Adipocyte (in vitro differentiated cells): ENCODE measurements at regions not wholly inside any gene's neighbourhood (a gene's known extent, or its start where the extent isn't known, plus 50 kb on each side); places are given as distances from the start of the nearest gene placed in this dataset.

Experiments
- DNase-seq: peaks from one replicate; pipeline ENCODE4 v3.0.0-alpha.2; 2015; ENCODE audit warnings: low read depth
- H3K27me3 ChIP-seq: replicated peaks from 2 replicates; pipeline ENCODE4 v1.7.0; 2013; ENCODE audit warnings: mild to moderate bottlenecking, low read length, moderate library complexity; ENCODE audit not compliant: control insufficient read depth, insufficient read depth
- H3K36me3 ChIP-seq: 2 replicates; pipeline ENCODE4 v1.7.0; 2013; ENCODE audit warnings: low read length, mild to moderate bottlenecking, moderate library complexity; ENCODE audit not compliant: control insufficient read depth, insufficient read depth, severe bottlenecking
- H3K4me1 ChIP-seq: 2 replicates; pipeline ENCODE4 v1.7.0; 2013; ENCODE audit warnings: mild to moderate bottlenecking, low read length, moderate library complexity; ENCODE audit not compliant: control insufficient read depth, insufficient read depth
- H3K4me3 ChIP-seq: 2 replicates; pipeline ENCODE4 v1.7.0; 2013; ENCODE audit warnings: mild to moderate bottlenecking, low read length, moderate library complexity
- H3K9ac ChIP-seq: 2 replicates; pipeline ENCODE4 v1.7.0; 2013; ENCODE audit warnings: mild to moderate bottlenecking, low read length, moderate library complexity
- H3K9me3 ChIP-seq: 2 replicates; pipeline ENCODE4 v1.7.0; 2013; ENCODE audit warnings: mild to moderate bottlenecking, low read length, moderate library complexity; ENCODE audit not compliant: control insufficient read depth

DNA sequence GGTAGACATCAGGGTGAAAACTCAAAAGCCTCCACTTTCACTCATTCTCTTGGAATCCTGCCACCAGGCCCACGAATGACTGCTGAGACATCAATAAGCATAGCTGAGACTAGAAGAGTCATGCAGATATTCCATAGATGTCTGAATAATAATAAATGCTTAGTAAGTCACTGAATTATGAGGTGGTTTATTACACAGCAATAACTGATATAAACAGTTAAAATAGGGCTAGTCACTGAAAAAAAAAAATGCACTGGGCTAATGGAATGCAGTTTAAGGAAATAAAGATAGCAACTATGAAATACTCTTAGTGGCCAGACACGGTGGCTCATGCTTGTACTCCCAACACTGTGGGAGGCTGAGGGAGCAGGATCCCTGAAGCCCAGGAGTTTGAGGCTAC lies 262.8 kb upstream of the CDH6 start:
- H3K4me1 ChIP-seq: no peaks in the 10 kb centered on the region
- DNase-seq: peak; percentile 7
- H3K36me3 ChIP-seq: no peaks in the 10 kb centered on the region
- no peaks in the 10 kb centered on the region for H3K27me3 ChIP-seq
- H3K4me3 ChIP-seq: no peak overlapping the region
- H3K9ac ChIP-seq: no peak overlapping the region
- no peaks in the 10 kb centered on the region for H3K9me3 ChIP-seq

- Histone ChIP-seq H3K9me3 (no peaks in the 10 kb centered on the region), H3K4me3 (no peak overlapping the region), H3K36me3 (no peaks in the 10 kb centered on the region), H3K9ac (no peak overlapping the region), H3K4me1 (no peaks in the 10 kb centered on the region), H3K27me3 (no peaks in the 10 kb centered on the region)
- DNase-seq: peak; percentile 20
These were observed 264.5 kb upstream of the CDH6 start for GRCh38 chr5:30928956-30929355.

DNA sequence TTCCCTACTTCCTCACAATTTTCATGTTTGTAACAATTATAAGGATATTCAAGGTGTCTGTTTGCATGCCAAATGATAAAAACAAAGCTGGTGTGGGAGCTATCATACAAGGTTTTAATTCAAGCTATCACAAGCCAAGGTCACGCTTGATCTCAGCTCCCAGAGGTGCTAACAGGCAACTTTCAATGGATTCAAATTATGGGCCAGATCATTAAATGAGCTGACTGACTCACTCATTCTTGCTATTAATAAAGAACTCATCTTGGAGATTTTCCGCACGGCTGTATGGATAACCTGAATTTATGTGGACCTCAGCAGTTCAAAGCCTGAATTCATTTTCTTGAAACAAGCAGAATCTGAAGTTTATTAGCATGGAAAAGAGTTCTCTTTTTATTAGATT lies 267.3 kb upstream of the CDH6 start:
- Histone ChIP-seq H3K36me3 (no peaks in the 10 kb centered on the region), H3K27me3 (no peaks in the 10 kb centered on the region)
- no peak for DNase-seq

GRCh38 chr5:30921388-30921787 lies 272.1 kb upstream of the CDH6 start:
- Histone ChIP-seq H3K27me3 (no peaks in the 10 kb centered on the region), H3K4me3 (no peak overlapping the region), H3K36me3 (no peaks in the 10 kb centered on the region), H3K9me3 (no peaks in the 10 kb centered on the region), H3K4me1 (no peaks in the 10 kb centered on the region), H3K9ac (no peak overlapping the region)
- DNase-seq: no peak

More for the DNA sequence above, 267.3 kb upstream of the CDH6 start:
- no peaks in the 10 kb centered on the region for H3K9me3 ChIP-seq
- H3K4me3 ChIP-seq: no peak overlapping the region
- no peaks in the 10 kb centered on the region for H3K4me1 ChIP-seq
- no peak overlapping the region for H3K9ac ChIP-seq

DNA sequence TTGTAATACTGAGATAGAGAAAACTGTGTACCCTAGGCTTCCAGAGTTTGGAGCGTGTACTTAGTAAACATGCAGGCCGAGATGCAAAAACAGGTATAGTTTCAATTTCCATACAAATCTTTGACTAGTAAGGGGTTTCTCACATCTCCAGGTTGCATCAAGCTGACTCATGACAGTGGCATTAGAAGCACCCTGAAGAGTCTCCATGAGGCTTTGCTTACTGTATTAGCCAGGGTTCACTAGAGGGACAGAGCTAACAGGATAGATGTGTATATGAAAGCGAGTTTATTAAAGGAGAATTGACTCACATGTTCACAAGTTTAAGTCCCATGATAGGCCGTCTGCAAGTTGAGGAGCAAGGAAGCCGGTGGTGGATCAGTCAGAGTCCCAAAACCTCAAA lies 275.3 kb upstream of the CDH6 start:
- Histone ChIP-seq H3K27me3 (no peaks in the 10 kb centered on the region), H3K9me3 (no peaks in the 10 kb centered on the region), H3K9ac (no peak overlapping the region), H3K36me3 (no peaks in the 10 kb centered on the region), H3K4me3 (no peak overlapping the region), H3K4me1 (no peaks in the 10 kb centered on the region)
- peak; percentile 30 for DNase-seq

GRCh38 chr5:30908356-30908755 lies 285.1 kb upstream of the CDH6 start:
- no peaks in the 10 kb centered on the region for H3K27me3 ChIP-seq
- H3K4me1 ChIP-seq: no peaks in the 10 kb centered on the region
- H3K9ac ChIP-seq: no peak overlapping the region
- no peak overlapping the region for H3K4me3 ChIP-seq
- no peak for DNase-seq
- no peaks in the 10 kb centered on the region for H3K36me3 ChIP-seq
- H3K9me3 ChIP-seq: no peaks in the 10 kb centered on the region

- H3K4me3 ChIP-seq: no peak overlapping the region
- H3K27me3 ChIP-seq: no peaks in the 10 kb centered on the region
- no peaks in the 10 kb centered on the region for H3K4me1 ChIP-seq
- H3K9ac ChIP-seq: no peak overlapping the region
- peak; percentile 1 for DNase-seq
- H3K9me3 ChIP-seq: no peaks in the 10 kb centered on the region
- H3K36me3 ChIP-seq: no peaks in the 10 kb centered on the region
These were observed 293.1 kb upstream of the CDH6 start for GRCh38 chr5:30900367-30900766.

- peak; percentile 75 for DNase-seq
- no peak overlapping the region for H3K9ac ChIP-seq
- H3K36me3 ChIP-seq: no peaks in the 10 kb centered on the region
- H3K4me1 ChIP-seq: no peaks in the 10 kb centered on the region
- no peaks in the 10 kb centered on the region for H3K9me3 ChIP-seq
- no peaks in the 10 kb centered on the region for H3K27me3 ChIP-seq
- H3K4me3 ChIP-seq: no peak overlapping the region
These were observed 298.7 kb upstream of the CDH6 start for GRCh38 chr5:30894811-30895210.

DNA sequence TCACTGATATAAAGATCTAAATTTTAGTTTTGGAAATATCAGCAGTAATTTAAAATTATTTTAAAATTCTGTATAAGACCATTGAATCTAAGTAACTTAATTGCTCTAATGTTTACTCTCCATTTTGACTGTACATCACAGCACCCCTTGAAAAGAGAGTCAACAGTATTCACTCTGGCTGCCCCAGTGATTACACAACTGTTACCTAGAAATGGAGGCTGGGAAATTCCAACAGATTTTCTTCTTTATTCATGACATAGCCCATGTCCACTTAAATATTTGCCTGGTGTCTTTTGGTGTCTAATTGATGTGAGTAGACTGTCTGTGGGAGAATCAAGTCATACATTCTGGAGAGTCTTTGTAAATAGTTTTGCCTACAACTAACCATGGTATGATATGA lies 301.8 kb upstream of the CDH6 start:
- Histone ChIP-seq H3K36me3 (no peaks in the 10 kb centered on the region), H3K9ac (no peak overlapping the region), H3K4me3 (no peak overlapping the region), H3K9me3 (no peaks in the 10 kb centered on the region), H3K27me3 (no peaks in the 10 kb centered on the region), H3K4me1 (no peaks in the 10 kb centered on the region)
- no peak for DNase-seq

GRCh38 chr5:30890377-30890776 lies 303.1 kb upstream of the CDH6 start:
- no peaks in the 10 kb centered on the region for H3K27me3 ChIP-seq
- H3K9me3 ChIP-seq: no peaks in the 10 kb centered on the region
- no peak overlapping the region for H3K9ac ChIP-seq
- no peaks in the 10 kb centered on the region for H3K4me1 ChIP-seq
- no peak overlapping the region for H3K4me3 ChIP-seq
- no peak for DNase-seq
- H3K36me3 ChIP-seq: no peaks in the 10 kb centered on the region

DNA sequence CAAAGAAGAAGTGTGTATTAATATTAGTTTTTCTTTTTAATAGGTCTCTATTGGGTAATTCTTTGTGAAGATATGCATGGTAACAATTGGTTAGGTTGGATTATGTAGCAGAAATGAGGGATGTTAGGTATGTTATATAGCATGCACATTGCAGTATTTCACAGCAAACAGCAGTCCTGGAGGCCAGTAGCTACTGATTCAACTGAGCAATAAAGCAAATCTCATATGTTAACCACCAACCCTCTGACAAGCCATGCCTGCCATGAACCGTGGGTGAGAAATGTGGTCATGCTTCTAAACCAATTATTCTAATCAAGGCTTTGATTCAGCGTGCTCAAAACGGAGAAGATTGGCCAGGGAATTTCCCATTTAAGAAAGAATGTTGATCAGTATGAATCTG lies 313.0 kb upstream of the CDH6 start:
- Histone ChIP-seq H3K9ac (no peak overlapping the region), H3K27me3 (no peaks in the 10 kb centered on the region), H3K4me1 (no peaks in the 10 kb centered on the region), H3K36me3 (no peaks in the 10 kb centered on the region), H3K4me3 (no peak overlapping the region), H3K9me3 (peaks cover 3% of the 10 kb centered on the region)
- no peak for DNase-seq

DNA sequence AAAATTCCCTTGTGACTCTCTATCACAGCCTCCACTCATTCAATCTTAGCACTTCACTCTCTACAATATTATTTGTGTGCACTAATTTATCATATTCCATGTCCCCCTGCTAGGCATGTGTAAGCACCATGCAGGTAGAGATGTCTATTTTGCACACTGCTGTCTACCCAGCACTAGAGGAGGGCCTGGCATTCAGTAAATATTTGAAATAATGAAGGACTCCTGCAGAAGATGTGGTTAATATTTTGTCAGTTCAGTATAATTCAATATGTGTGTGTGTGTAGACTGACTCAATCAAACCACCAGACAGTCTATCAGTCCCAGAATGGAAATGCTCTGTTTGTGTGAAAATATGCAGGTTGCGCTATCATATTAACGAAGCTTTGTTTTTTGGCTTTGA lies 313.6 kb upstream of the CDH6 start:
- Histone ChIP-seq H3K9ac (no peak overlapping the region), H3K36me3 (no peaks in the 10 kb centered on the region), H3K4me1 (no peaks in the 10 kb centered on the region), H3K27me3 (no peaks in the 10 kb centered on the region), H3K9me3 (peaks cover 3% of the 10 kb centered on the region), H3K4me3 (no peak overlapping the region)
- no peak for DNase-seq
